Adrenal gland (tissue), 9 donors: ENCODE measurements at regions not wholly inside any gene's neighbourhood (a gene's known extent, or its start where the extent isn't known, plus 50 kb on each side); places are given as distances from the start of the nearest gene placed in this dataset.

Experiments
- DNase-seq, 7 donors: peaks; one replicate each; pipeline ENCODE4 v3.0.0-alpha.2; 2019 to 2020
- H3K27ac ChIP-seq, 5 donors: fragments of 200-600 bp; sonication (generic) in 4 of 5; 1 replicate in 3 of 5; 2 replicates in 2 of 5; pipeline versions ENCODE4 v1.5.1 to v1.8.0; 2016 to 2020; ENCODE audit warnings: mild to moderate bottlenecking in 1 of 5
- H3K27me3 ChIP-seq: fragments of 200-600 bp; 2 replicates; pipeline ENCODE4 v1.8.0; 2021
- H3K36me3 ChIP-seq, 2 donors: fragments of 200-600 bp; replicated peaks in 1 of 2; 1 replicate in 1 of 2; 2 replicates in 1 of 2; pipeline versions ENCODE4 v1.5.1 to v1.8.0; 2018 to 2022
- H3K4me1 ChIP-seq, 2 donors: fragments of 200-600 bp; replicated peaks in 1 of 2; 1 replicate in 1 of 2; 2 replicates in 1 of 2; pipeline versions ENCODE4 v1.5.1 to v1.8.0; 2018 to 2021
- H3K4me3 ChIP-seq, 4 donors: fragments of 200-600 bp; sonication (generic) in 3 of 4; one replicate each; pipeline ENCODE4 v1.5.1; 2016 to 2018
- H3K9me3 ChIP-seq, 3 donors: fragments of 200-600 bp; sonication (generic) in 1 of 3; replicated peaks in 1 of 3; 1 replicate in 2 of 3; 2 replicates in 1 of 3; pipeline versions ENCODE4 v1.5.1 to v1.8.0; 2016 to 2021
- POLR2A ChIP-seq, 2 donors: fragments of 450-650 bp; IDR thresholded peaks; one replicate each; pipeline ENCODE4 v1.6.1; 2017; ENCODE audit warnings: antibody characterized with exemption in 2 of 2, mild to moderate bottlenecking in 2 of 2, moderate library complexity in 1 of 2
- WGBS, 4 donors: extraction: QIAGEN DNeasy Blood & Tissue Kit in 2 of 4; methylation state at CpG; one replicate each; pipeline versions ENCODE4 v1.1.5 to v1.1.7; 2013 to 2017; 5-methylcytosine and 5-hydroxymethylcytosine counted together
- intact Hi-C, 2 donors: fragments of 100-400 bp; cut with DNase I; formaldehyde crosslinking; loops; one replicate each; pipeline versions ENCODE4 v1.14.1 to v1.15.0; 2022 to 2023
- TF ChIP-seq, protein P1 (sequence below), 6 experiments: fragments of 450-650 bp in 4 of 6; fragments of 200-600 bp in 2 of 6; sonication (generic) in 1 of 6; IDR thresholded peaks; 1 replicate in 5 of 6; 2 replicates in 1 of 6; pipeline versions ENCODE4 v1.5.1 to v1.8.0; 2016 to 2021; ENCODE audit warnings: antibody characterized with exemption in 6 of 6, mild to moderate bottlenecking in 2 of 6, moderate library complexity in 1 of 6
- donor health status: healthy with polysubstance abuse.
- donor health status: Bipolar disorder and iron deficiency.
- donor health status: DM: yes; HTN: yes; CAD: no.
- donor health status: DM: no; HTN: no; CAD: no.
- donor health status: DM: no; HTN: no; CAD: no.

DNA sequence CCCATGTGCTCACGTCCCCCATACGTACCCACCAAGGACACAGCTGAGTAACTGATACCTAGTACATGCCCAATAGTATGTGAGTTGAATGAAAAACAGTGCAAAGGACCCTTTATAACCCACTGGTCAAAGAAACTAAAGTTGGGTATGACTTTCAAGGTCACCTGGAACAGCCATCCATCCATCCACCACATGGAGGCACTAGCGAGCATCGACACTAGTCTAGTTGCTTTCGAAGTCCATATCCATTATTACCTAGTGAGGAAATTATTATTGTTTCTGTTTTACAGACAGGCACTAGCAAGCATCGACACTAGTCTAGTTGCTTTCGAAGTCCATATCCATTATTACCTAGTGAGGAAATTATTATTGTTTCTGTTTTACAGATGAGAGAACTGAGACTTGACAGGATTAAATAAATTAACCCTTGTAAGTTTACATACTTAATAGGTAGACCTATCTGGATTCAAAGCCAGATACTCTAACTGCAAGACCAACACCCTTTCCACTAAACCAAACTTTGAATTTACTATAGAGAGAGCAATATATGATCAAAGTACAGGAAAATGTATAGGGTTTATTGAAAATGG lies 233.7 kb downstream of the METTL4 start:
- TF ChIP-seq, protein P1, sequence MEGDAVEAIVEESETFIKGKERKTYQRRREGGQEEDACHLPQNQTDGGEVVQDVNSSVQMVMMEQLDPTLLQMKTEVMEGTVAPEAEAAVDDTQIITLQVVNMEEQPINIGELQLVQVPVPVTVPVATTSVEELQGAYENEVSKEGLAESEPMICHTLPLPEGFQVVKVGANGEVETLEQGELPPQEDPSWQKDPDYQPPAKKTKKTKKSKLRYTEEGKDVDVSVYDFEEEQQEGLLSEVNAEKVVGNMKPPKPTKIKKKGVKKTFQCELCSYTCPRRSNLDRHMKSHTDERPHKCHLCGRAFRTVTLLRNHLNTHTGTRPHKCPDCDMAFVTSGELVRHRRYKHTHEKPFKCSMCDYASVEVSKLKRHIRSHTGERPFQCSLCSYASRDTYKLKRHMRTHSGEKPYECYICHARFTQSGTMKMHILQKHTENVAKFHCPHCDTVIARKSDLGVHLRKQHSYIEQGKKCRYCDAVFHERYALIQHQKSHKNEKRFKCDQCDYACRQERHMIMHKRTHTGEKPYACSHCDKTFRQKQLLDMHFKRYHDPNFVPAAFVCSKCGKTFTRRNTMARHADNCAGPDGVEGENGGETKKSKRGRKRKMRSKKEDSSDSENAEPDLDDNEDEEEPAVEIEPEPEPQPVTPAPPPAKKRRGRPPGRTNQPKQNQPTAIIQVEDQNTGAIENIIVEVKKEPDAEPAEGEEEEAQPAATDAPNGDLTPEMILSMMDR (IDR thresholded peaks at IDR 0.05), result peak; percentile 5 to 47 (median 38)
- TF ChIP-seq POLR2A (IDR thresholded peaks at IDR 0.05), result no peak
- no peak overlapping the region for H3K4me3 ChIP-seq
- peak in 4 of 7 donors; percentile 10 to 55 (median 36) for DNase-seq
- no peaks in the 10 kb centered on the region for H3K9me3 ChIP-seq
- WGBS, 4 donors, result 73 to 79% (median 78%) methylated on average over 7 of the region's 7 CpGs
- intact Hi-C loops, result loop anchor here in 1 of 2 donors (10.0 kb wide), 1 partner anchor 207 kb away; no protein-coding TSS in a partner anchor
- no peak overlapping the region for H3K27ac ChIP-seq
- H3K4me1 ChIP-seq, result no peaks in the 10 kb centered on the region
- H3K27me3 ChIP-seq, result no peaks in the 10 kb centered on the region
- no peaks in the 10 kb centered on the region for H3K36me3 ChIP-seq

DNA sequence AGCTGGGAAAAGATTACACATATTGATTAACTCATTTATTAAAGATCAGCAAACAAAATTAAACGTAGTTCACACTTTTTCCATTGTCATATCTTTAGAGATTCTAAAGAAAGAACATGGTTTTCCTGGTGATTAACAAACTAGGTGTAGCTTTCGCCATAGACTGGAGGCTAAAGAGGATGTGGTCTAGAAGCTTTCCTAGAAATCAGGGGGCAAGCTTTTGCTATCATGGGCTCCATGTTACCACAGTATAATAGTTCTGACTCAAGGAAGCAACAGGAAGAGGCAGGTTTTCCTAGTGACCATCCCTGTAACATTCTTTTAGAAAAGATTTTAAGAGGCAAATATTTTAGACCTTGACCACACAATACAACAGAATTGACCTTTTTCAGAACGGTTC lies 232.7 kb downstream of the METTL4 start:
- no peak for DNase-seq
- no peaks in the 10 kb centered on the region for H3K27me3 ChIP-seq
- no peaks in the 10 kb centered on the region for H3K9me3 ChIP-seq
- H3K4me3 ChIP-seq, result no peak overlapping the region
- no peak overlapping the region for H3K27ac ChIP-seq
- intact Hi-C loops, result loop anchor here in 1 of 2 donors (10.0 kb wide), 1 partner anchor 206 kb away; no protein-coding TSS in a partner anchor
- H3K4me1 ChIP-seq, result no peaks in the 10 kb centered on the region
- no peak for TF ChIP-seq POLR2A (IDR thresholded peaks at IDR 0.05)
- TF ChIP-seq, protein P1 (IDR thresholded peaks at IDR 0.05), result no peak
- WGBS, 4 donors, result 56 to 67% (median 65%) methylated on average over 3 of the region's 3 CpGs
- no peaks in the 10 kb centered on the region for H3K36me3 ChIP-seq

DNA sequence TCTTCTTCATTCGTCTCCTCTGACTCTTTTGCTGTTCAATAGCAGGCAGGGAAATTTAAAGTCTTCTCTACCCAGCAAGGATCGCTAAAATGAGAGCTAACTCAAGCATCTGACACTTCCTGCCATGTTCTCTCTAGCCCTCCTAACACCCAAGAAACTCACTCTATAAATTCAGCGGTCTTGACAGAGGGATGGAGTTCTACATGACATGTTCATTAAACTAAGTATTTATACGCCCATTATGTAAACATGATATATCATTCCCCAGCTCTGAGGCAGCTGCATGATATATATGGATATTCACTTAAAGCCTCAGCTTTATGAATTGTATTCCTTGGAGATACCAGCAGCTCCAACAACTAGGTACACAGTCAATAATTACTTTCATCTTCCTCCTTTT lies 231.0 kb downstream of the METTL4 start:
- Histone ChIP-seq H3K4me3 (no peak overlapping the region), H3K4me1 (no peaks in the 10 kb centered on the region), H3K9me3 (no peaks in the 10 kb centered on the region), H3K36me3 (no peaks in the 10 kb centered on the region), H3K27ac (no peak overlapping the region), H3K27me3 (no peaks in the 10 kb centered on the region)
- TF ChIP-seq POLR2A (IDR thresholded peaks at IDR 0.05), result no peak
- TF ChIP-seq, protein P1 (IDR thresholded peaks at IDR 0.05), result no peak
- 67 to 73% (median 70%) methylated on average over 4 of the region's 4 CpGs for WGBS, 4 donors
- intact Hi-C loops, result no loop called here
- DNase-seq, result no peak

DNA sequence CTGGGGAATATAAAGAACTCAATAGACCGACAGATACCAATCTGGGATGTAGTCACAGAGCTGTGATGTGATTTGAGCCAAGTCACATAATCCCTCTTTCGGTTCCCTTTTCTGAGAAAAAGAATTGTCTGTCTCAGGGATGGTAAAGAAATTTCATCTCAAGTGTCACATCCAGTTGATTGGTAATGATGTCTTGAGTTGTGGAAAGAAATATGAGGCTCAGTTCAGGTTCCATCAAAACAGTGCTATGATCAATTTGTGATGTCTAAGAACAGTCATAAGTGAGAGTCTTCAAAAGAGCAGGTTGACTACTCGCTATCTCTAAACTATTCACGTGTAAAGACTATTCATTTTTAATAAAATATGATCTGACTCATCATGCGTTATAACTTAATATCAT lies 223.3 kb downstream of the METTL4 start:
- no peaks in the 10 kb centered on the region for H3K9me3 ChIP-seq
- no peaks in the 10 kb centered on the region for H3K4me1 ChIP-seq
- H3K4me3 ChIP-seq, result no peak overlapping the region
- TF ChIP-seq, protein P1 (IDR thresholded peaks at IDR 0.05), result no peak
- TF ChIP-seq POLR2A (IDR thresholded peaks at IDR 0.05), result no peak
- no peaks in the 10 kb centered on the region for H3K27me3 ChIP-seq
- H3K27ac ChIP-seq, result no peak overlapping the region
- WGBS, 4 donors, result 77 to 82% (median 80%) methylated on average over 5 of the region's 5 CpGs
- intact Hi-C loops, result no loop called here
- H3K36me3 ChIP-seq, result no peaks in the 10 kb centered on the region
- DNase-seq, result no peak
